Caco-2 (cell line): ENCODE measurements at regions not wholly inside any gene's neighbourhood (a gene's known extent, or its start where the extent isn't known, plus 50 kb on each side); places are given as distances from the start of the nearest gene placed in this dataset.

Experiments
- BruUV-seq: library from RNA; stranded (reverse); fragments of 400-500 nt; replicated peaks from 2 replicates; lab custom pipeline; 2021; lab: Mats Ljungman, UMichigan
- CTCF ChIA-PET: fragments of 300-600 bp; sonication (Branson Sonifier 250); formaldehyde crosslinking; loops from one replicate; lab custom pipeline; 2022; ENCODE audit warnings: antibody characterized with exemption; lab: Charles Lee
- POLR2A ChIA-PET: fragments of 300-600 bp; sonication (Branson Sonifier 250); formaldehyde crosslinking; loops from one replicate; lab custom pipeline; 2022; ENCODE audit warnings: antibody characterized with exemption; lab: Charles Lee
- DNase-seq, 2 experiments: peaks; one replicate each; pipeline versions ENCODE4 v3.0.0 to v3.0.0-alpha.2; 2020 to 2022
- H3K27me3 ChIP-seq: replicated peaks from 2 replicates; pipeline ENCODE4 v1.6.0; 2011; ENCODE audit warnings: low read length; ENCODE audit not compliant: control insufficient read depth, insufficient read depth
- H3K36me3 ChIP-seq: 2 replicates; pipeline ENCODE4 v1.5.1; 2011; ENCODE audit warnings: low read length; ENCODE audit not compliant: control insufficient read depth, insufficient read depth
- H3K4me1 ChIP-seq: fragments of 250-450 bp; sonication (Bioruptor Pico); 2 replicates; pipeline ENCODE4 v1.5.1; 2020; ENCODE audit warnings: mild to moderate bottlenecking
- H3K4me3 ChIP-seq: 2 replicates; pipeline ENCODE4 v1.5.1; 2011; ENCODE audit warnings: low read depth, mild to moderate bottlenecking, control low read depth, low read length
- H3K9me3 ChIP-seq: fragments of 250-450 bp; sonication (Bioruptor Pico); 2 replicates; pipeline ENCODE4 v1.5.1; 2020; ENCODE audit warnings: mild to moderate bottlenecking, moderate library complexity
- H3K27ac Mint-ChIP-seq: one replicate; pipeline ENCODE4 v1.8.0; 2022; ENCODE audit warnings: mixed read lengths; ENCODE audit not compliant: unreplicated experiment
- H3K27me3 Mint-ChIP-seq: one replicate; pipeline ENCODE4 v1.8.0; 2022; ENCODE audit warnings: mixed read lengths; ENCODE audit not compliant: insufficient read depth, unreplicated experiment
- H3K36me3 Mint-ChIP-seq: one replicate; pipeline ENCODE4 v1.8.0; 2022; ENCODE audit warnings: mild to moderate bottlenecking, mixed read lengths; ENCODE audit not compliant: insufficient read depth, unreplicated experiment
- H3K4me1 Mint-ChIP-seq: one replicate; pipeline ENCODE4 v1.8.0; 2022; ENCODE audit warnings: low read depth, mixed read lengths; ENCODE audit not compliant: unreplicated experiment
- H3K4me3 Mint-ChIP-seq: one replicate; pipeline ENCODE4 v1.8.0; 2022; ENCODE audit warnings: mild to moderate bottlenecking, moderate library complexity, mixed read lengths; ENCODE audit not compliant: unreplicated experiment
- H3K9me3 Mint-ChIP-seq: one replicate; pipeline ENCODE4 v1.8.0; 2022; ENCODE audit warnings: mixed read lengths; ENCODE audit not compliant: unreplicated experiment
- CTCF ChIP-seq, 2 experiments: fragments of 200-600 bp in 1 of 2; IDR thresholded peaks; 1 replicate in 1 of 2; 2 replicates in 1 of 2; pipeline versions ENCODE4 v1.5.1 to v1.8.0; 2011 to 2022; ENCODE audit warnings: antibody characterized with exemption in 1 of 2, control low read depth in 1 of 2, inconsistent platforms in 1 of 2, low read depth in 1 of 2, low read length in 1 of 2, mild to moderate bottlenecking in 1 of 2, moderate library complexity in 1 of 2; ENCODE audit not compliant: insufficient read depth in 1 of 2, severe bottlenecking in 1 of 2, unreplicated experiment in 1 of 2
- intact Hi-C: fragments of 100-400 bp; cut with micrococcal nuclease; formaldehyde crosslinking; loops from one replicate; pipeline ENCODE4 v1.10.0; 2022; ENCODE audit not compliant: unreplicated experiment

GRCh38 chr22:27684901-27685300, 116.7 kb downstream of the MN1 start:
- Mint-ChIP-seq H3K27me3 (no peaks in the 10 kb centered on the region), H3K4me3 (no peak overlapping the region), H3K4me1 (peaks cover 5% of the 10 kb centered on the region), H3K27ac (no peak overlapping the region), H3K9me3 (no peaks in the 10 kb centered on the region), H3K36me3 (no peaks in the 10 kb centered on the region)
- TF ChIP-seq CTCF (IDR thresholded peaks at IDR 0.05; ENCODE audit: insufficient read depth in 1 of 2, low read depth in 1 of 2, low read length in 1 of 2, severe bottlenecking in 1 of 2, unreplicated experiment in 1 of 2): no peak
- Histone ChIP-seq H3K27me3 (no peaks in the 10 kb centered on the region), H3K9me3 (0 out of 2 replicates have a peak, but pooled peaks cover 3% of the 10 kb centered on the region), H3K4me3 (no peak overlapping the region), H3K4me1 (peaks cover 15% of the 10 kb centered on the region; the same call in 1 of the 2 replicates), H3K36me3 (no peaks in the 10 kb centered on the region)
- intact Hi-C loops: no loop called here
- POLR2A ChIA-PET: no interaction called here
- no TSS peak for BruUV-seq
- DNase-seq: no peak
- CTCF ChIA-PET: no interaction called here

DNA sequence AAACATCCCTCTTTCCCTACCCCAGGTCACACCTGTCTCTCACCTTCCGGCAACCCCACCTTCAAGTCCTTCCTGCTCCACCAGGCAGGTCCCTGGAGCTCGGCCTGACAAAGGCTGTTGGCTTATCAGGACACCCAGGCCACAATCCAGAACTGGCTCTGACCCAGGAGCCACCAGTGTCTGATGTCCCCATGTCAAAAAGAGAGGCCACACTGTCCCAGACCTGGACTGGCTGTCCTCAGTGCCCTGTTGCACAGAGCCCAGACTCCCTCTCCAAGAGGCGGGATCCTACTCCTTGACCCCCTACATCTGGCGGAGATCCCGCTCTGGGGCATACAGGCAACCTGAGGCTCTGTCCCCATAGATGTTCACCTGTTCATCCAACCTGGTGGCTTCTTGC, 116.0 kb downstream of the MN1 start:
- BruUV-seq: no TSS peak
- ChIA-PET CTCF (no interaction called here), POLR2A (interaction anchor here (0.6 kb wide), 1 partner anchor 15 kb away, joined by 3 read pairs; no protein-coding TSS in a partner anchor)
- DNase-seq: no peak
- H3K4me3 ChIP-seq: no peak overlapping the region
- Mint-ChIP-seq H3K4me1 (peaks cover 10% of the 10 kb centered on the region), H3K36me3 (no peaks in the 10 kb centered on the region), H3K4me3 (no peak overlapping the region), H3K27me3 (no peaks in the 10 kb centered on the region), H3K27ac (no peak overlapping the region), H3K9me3 (no peaks in the 10 kb centered on the region)
- 0 out of 2 replicates have a peak, but pooled peaks cover 4% of the 10 kb centered on the region for H3K9me3 ChIP-seq
- no peak for TF ChIP-seq CTCF (IDR thresholded peaks at IDR 0.05; ENCODE audit: insufficient read depth in 1 of 2, low read depth in 1 of 2, low read length in 1 of 2, severe bottlenecking in 1 of 2, unreplicated experiment in 1 of 2)
- no peaks in the 10 kb centered on the region for H3K27me3 ChIP-seq
- intact Hi-C loops: no loop called here
- H3K4me1 ChIP-seq: peaks cover 15% of the 10 kb centered on the region; the same call in 1 of the 2 replicates
- no peaks in the 10 kb centered on the region for H3K36me3 ChIP-seq

GRCh38 chr22:27685970-27686369, 115.6 kb downstream of the MN1 start:
- H3K27me3 Mint-ChIP-seq: no peaks in the 10 kb centered on the region
- no peak for DNase-seq
- no peak overlapping the region for H3K4me3 ChIP-seq

More at GRCh38 chr22:27685970-27686369, 115.6 kb downstream of the MN1 start:
- no peak for TF ChIP-seq CTCF (IDR thresholded peaks at IDR 0.05; ENCODE audit: insufficient read depth in 1 of 2, low read depth in 1 of 2, low read length in 1 of 2, severe bottlenecking in 1 of 2, unreplicated experiment in 1 of 2)
- H3K27me3 ChIP-seq: no peaks in the 10 kb centered on the region
- peaks cover 15% of the 10 kb centered on the region; the same call in 1 of the 2 replicates for H3K4me1 ChIP-seq
- no TSS peak for BruUV-seq
- 0 out of 2 replicates have a peak, but pooled peaks cover 4% of the 10 kb centered on the region for H3K9me3 ChIP-seq
- H3K27ac Mint-ChIP-seq: no peak overlapping the region
- ChIA-PET CTCF (no interaction called here), POLR2A (interaction anchor here (0.6 kb wide), 1 partner anchor 15 kb away, joined by 3 read pairs; no protein-coding TSS in a partner anchor)
- no peaks in the 10 kb centered on the region for H3K9me3 Mint-ChIP-seq
- peaks cover 14% of the 10 kb centered on the region for H3K4me1 Mint-ChIP-seq
- no peaks in the 10 kb centered on the region for H3K36me3 ChIP-seq
- intact Hi-C loops: no loop called here
- H3K36me3 Mint-ChIP-seq: no peaks in the 10 kb centered on the region
- no peak overlapping the region for H3K4me3 Mint-ChIP-seq
